T-helper 1 cell treated with Interleukin-12 subunit alpha and Interleukin-12 subunit beta and Interleukin-4 antibody, amounts not matched to agents 30 μg/mL and 1 μg/mL, for 36 hours (primary cell): ENCODE measurements at regions not wholly inside any gene's neighbourhood (a gene's known extent, or its start where the extent isn't known, plus 50 kb on each side); places are given as distances from the start of the nearest gene placed in this dataset.
"Not testable (repeated sequence)": the region's sequence is repeated elsewhere in the genome, so short reads cannot be mapped to it uniquely, and the experiment has no call there.

Experiments
- H3K27ac Mint-ChIP-seq: one replicate; pipeline ENCODE4 v1.8.0; 2021; ENCODE audit warnings: mild to moderate bottlenecking, mixed read lengths
- H3K27me3 Mint-ChIP-seq: one replicate; pipeline ENCODE4 v1.8.0; 2021; ENCODE audit warnings: low read depth, mixed read lengths
- H3K36me3 Mint-ChIP-seq: one replicate; pipeline ENCODE4 v1.8.0; 2021; ENCODE audit warnings: low read depth, mixed read lengths
- H3K4me1 Mint-ChIP-seq: one replicate; pipeline ENCODE4 v1.8.0; 2021; ENCODE audit warnings: low read depth, mixed read lengths
- H3K4me3 Mint-ChIP-seq: one replicate; pipeline ENCODE4 v1.8.0; 2021; ENCODE audit warnings: mild to moderate bottlenecking, moderate library complexity, mixed read lengths
- H3K9me3 Mint-ChIP-seq: one replicate; pipeline ENCODE4 v1.8.0; 2021; ENCODE audit warnings: mixed read lengths

DNA sequence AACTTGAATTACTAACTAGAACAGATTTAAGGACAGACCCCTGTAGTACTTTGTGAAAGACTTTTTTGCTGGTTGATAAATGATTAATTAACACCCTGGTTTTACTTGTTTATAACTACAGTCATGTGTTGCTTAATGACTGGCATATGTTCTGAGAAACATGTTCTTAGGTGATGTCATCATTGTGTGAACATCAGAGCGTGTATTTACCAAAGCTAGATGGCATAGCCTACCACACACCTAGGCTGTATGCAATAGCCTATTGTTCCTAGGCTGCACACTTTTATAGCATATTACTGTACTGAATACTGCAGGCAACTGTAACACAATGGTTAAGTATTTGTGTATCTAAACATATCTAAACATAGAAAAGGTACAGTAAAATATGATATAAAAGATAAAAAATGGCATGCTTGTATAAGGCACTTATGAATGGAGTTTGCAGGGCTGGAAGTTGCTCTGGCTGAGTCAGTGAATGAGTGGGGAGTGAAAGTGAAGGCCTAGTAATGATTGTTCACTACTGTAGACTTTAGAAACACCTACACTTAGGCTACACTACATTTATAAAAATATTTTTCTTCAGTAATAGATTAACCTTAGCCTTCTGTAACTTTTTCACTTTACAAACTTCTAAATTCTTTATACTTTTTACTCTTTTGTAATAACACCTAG, 260.3 kb downstream of the KCNRG start:
- Mint-ChIP-seq H3K36me3 (no peaks in the 10 kb centered on the region), H3K27ac (no peak overlapping the region), H3K9me3 (peaks cover 3% of the 10 kb centered on the region), H3K4me1 (no peaks in the 10 kb centered on the region), H3K27me3 (peaks cover 36% of the 10 kb centered on the region), H3K4me3 (no peak overlapping the region)

DNA sequence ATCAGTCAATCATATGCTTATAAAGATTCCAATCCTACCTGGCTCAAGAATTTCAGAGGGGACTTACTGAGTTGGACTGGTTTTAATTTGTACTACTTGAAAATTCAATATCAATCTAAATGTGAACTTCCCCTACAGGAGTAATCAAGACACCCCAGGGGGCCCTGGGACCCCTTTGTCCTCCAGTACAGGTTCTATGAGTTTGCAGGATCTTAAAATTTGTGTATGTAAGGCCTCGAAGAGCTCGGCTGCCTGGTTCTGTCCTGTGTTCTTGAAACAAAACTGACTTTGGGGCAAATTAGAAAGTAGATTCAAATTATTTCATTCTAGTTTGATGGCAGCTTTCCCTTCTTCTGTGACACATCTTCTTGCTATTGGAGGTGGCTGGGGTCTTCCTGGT, 261.3 kb downstream of the KCNRG start:
- Mint-ChIP-seq H3K4me1 (no peaks in the 10 kb centered on the region), H3K36me3 (no peaks in the 10 kb centered on the region), H3K4me3 (no peak overlapping the region), H3K27me3 (peaks cover 35% of the 10 kb centered on the region), H3K27ac (no peak overlapping the region), H3K9me3 (peaks cover 3% of the 10 kb centered on the region)

DNA sequence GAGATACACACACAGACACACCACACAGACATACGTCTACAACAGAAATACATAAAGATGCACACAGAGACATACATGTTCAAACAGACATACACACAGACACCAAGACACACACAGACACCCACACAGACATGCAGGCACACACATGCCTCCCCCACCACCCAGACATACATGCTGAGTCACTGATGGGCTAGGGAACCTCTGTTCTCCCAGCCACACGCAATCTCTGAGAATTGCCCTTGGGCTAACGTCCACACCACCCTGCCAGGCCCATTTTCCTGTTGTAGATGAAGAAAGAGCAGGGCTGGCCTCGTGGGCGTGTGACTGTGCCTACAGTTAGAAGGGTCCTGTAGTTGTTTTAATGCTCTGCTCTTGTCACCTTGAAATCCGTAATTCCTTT, 261.9 kb downstream of the KCNRG start:
- Mint-ChIP-seq H3K4me3 (no peak overlapping the region), H3K27ac (no peak overlapping the region)

DNA sequence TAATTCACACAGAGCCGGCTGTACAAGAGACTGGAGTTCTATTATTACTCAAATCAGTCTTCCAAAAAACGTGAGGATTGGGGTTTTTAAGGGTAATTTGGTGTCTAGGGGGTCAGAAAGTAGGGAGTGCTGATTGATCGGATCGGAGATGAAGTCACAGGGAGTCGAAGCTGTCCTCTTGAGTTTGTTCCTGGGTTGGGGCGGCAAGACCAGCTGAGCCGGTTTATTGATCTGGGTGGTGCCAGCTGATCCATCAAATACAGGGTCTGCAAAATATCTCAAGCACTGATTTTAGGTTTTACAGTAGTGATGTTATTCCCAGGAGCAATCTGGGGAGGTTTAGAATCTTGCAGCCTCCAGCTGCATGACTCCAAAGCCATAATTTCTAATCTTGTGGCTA, 262.7 kb downstream of the KCNRG start:
- H3K4me1 Mint-ChIP-seq = no peaks in the 10 kb centered on the region
- H3K27me3 Mint-ChIP-seq = peaks cover 40% of the 10 kb centered on the region
- H3K4me3 Mint-ChIP-seq = no peak overlapping the region
- peaks cover 5% of the 10 kb centered on the region for H3K36me3 Mint-ChIP-seq
- H3K27ac Mint-ChIP-seq = no peak overlapping the region
- peaks cover 9% of the 10 kb centered on the region for H3K9me3 Mint-ChIP-seq

More for the DNA sequence above, 261.9 kb downstream of the KCNRG start:
- Mint-ChIP-seq H3K9me3 (peaks cover 5% of the 10 kb centered on the region), H3K27me3 (peaks cover 34% of the 10 kb centered on the region), H3K36me3 (peaks cover 2% of the 10 kb centered on the region), H3K4me1 (no peaks in the 10 kb centered on the region)

DNA sequence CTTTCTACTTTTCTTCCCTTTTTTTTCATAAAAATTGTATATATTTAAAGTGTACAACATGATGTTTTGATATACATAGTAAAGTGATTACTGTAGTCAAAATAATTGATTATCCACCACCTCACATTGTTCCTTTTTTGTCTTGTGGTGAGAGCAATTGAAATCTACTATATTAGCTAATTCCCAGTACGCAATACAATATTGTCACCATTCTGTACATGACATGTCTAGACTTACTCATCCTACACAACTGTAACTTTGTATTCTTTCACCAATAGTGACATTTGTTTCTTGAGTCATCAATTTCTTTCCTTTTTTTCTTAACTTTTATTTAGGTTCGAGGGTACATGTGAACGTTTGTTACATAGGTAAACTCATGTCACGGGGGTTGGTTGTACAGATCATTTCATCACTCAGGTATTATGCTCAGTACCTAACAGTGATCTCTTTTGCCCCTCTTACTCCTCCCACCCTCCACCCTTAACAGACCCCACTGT, 265.2 kb downstream of the KCNRG start:
- H3K36me3 Mint-ChIP-seq = peaks cover 8% of the 10 kb centered on the region
- no peak overlapping the region for H3K4me3 Mint-ChIP-seq
- peaks cover 44% of the 10 kb centered on the region for H3K27me3 Mint-ChIP-seq
- peaks cover 14% of the 10 kb centered on the region for H3K4me1 Mint-ChIP-seq
- no peak overlapping the region for H3K27ac Mint-ChIP-seq
- H3K9me3 Mint-ChIP-seq = peaks cover 9% of the 10 kb centered on the region

DNA sequence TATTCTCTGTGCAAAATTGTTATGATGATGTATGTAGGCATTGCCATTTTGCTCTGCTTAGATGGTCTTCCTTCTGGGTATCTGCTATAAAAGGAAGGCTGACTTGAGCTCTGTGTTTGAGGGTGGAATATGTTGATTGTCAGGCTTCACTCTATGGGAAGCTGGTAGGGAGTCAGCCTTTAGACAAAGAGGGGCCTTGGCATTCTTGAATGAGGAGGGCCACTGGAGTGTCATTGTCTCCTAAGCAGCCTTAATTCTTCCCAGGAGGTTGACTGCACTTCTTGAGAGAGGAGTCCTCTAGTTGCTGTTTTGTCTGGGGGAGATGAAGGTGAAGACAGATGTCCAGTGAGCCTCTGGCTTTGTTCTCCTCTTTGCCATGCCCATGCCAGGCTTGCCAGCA, 266.8 kb downstream of the KCNRG start:
- Mint-ChIP-seq H3K4me1 (peaks cover 14% of the 10 kb centered on the region), H3K9me3 (peaks cover 9% of the 10 kb centered on the region), H3K36me3 (peaks cover 8% of the 10 kb centered on the region), H3K27ac (no peak overlapping the region), H3K4me3 (no peak overlapping the region), H3K27me3 (peaks cover 41% of the 10 kb centered on the region)

DNA sequence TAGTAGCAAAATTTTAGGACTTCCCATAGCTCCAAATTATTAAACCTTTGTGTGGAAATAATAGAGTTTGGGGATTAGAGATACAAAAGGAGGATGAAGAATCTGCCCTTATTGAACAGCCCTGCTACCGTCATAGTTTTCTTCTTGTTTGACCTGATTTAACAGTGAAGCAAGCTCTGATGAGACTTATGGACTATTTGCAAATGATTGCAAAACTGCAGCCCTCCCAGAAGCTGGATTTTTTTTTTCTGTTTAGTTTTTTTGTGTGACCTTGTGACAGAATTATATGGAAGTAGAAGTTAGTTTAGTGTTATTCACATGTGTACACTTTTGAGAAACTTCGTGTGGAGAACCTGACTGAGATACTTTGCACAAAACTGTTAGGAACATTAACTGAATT, 267.8 kb downstream of the KCNRG start:
- Mint-ChIP-seq H3K27me3 (peaks cover 31% of the 10 kb centered on the region), H3K36me3 (peaks cover 8% of the 10 kb centered on the region), H3K27ac (no peak overlapping the region), H3K9me3 (peaks cover 9% of the 10 kb centered on the region), H3K4me3 (no peak overlapping the region), H3K4me1 (peaks cover 14% of the 10 kb centered on the region)

DNA sequence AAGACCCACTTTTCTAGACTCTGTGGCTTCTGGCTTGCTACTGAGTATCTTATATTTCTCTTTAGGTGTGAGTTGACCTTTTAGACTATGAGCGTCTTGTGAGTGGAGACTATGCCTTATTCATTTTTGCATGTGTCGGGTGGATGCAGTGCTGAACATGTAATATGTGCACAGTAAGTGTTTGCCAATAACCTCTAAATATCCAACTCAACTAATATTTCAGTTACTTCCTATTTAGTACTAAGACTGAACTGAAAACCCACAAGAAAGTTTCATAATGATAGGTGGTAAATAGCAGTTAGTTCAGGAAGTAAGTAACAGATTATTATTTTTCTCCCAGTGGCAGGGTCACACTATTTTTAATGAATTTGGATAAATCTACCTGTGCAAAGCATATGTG, 269.3 kb downstream of the KCNRG start:
- Mint-ChIP-seq H3K27me3 (peaks cover 40% of the 10 kb centered on the region), H3K4me3 (no peak overlapping the region), H3K36me3 (peaks cover 8% of the 10 kb centered on the region), H3K4me1 (peaks cover 14% of the 10 kb centered on the region), H3K27ac (no peak overlapping the region), H3K9me3 (peaks cover 9% of the 10 kb centered on the region)

DNA sequence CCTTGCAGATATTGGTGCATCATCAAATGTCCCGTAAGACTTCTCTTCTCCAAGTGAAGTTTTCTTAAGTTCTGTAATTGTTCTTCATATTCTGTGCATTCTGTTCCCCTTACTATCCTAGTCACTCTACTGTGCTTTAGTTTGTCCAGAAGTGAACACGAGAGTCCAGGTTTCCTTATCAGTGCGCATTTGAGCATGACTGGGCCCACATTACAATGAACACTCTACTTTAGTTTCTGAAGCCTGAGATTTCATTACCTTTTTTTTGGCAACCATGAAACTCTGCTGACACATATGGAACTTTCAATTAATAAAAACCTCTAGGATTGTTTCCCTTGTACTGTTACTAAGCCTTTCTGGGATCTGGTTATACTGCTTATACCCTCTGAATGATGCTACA, 270.0 kb downstream of the KCNRG start:
- Mint-ChIP-seq H3K36me3 (peaks cover 8% of the 10 kb centered on the region), H3K27ac (no peak overlapping the region), H3K27me3 (peaks cover 36% of the 10 kb centered on the region), H3K4me3 (no peak overlapping the region), H3K4me1 (peaks cover 14% of the 10 kb centered on the region), H3K9me3 (peaks cover 9% of the 10 kb centered on the region)

DNA sequence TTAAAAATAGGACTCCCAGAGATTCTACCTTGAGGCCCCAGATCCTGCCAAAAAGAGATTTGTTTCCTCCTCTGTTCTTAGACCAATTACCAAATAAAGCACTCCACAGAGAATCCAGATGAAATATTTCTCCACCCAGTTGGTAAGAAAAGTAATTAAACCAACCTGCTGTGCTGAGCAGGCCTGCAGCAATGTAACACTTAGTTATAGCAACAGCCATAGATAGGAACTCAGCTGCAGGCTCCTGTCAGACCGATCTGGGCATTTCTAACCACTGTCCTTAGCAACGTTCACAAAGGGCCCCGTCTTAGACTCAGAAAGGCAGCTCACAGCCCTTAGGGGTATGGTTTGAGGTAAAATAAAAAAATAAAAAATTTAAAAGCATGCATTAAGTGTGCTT, 271.1 kb downstream of the KCNRG start:
- H3K27ac Mint-ChIP-seq = no peak overlapping the region
- peaks cover 9% of the 10 kb centered on the region for H3K9me3 Mint-ChIP-seq
- H3K27me3 Mint-ChIP-seq = peaks cover 34% of the 10 kb centered on the region
- no peak overlapping the region for H3K4me3 Mint-ChIP-seq
- H3K36me3 Mint-ChIP-seq = peaks cover 8% of the 10 kb centered on the region
- peaks cover 14% of the 10 kb centered on the region for H3K4me1 Mint-ChIP-seq

DNA sequence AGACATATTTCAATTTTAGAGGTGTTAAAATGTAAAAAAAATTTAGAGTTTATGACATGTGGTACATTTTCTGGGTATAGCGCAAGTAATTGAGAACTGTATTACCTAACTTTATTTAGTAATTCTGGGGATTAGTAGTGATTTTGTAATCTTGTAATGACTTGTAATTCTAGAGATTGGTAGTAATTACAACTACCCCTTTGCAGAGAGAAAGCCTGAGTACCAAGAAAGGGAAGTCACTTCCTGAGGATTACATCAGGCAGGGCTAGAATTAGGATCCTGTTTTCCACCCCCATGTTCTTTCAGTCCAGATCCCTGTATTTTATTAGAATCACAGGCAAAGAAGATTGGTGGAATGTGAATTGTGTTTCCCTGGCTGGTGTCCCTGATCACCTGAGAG, 274.9 kb downstream of the KCNRG start:
- no peaks in the 10 kb centered on the region for H3K36me3 Mint-ChIP-seq
- no peak overlapping the region for H3K4me3 Mint-ChIP-seq
- peaks cover 29% of the 10 kb centered on the region for H3K27me3 Mint-ChIP-seq
- H3K4me1 Mint-ChIP-seq = peaks cover 7% of the 10 kb centered on the region
- H3K27ac Mint-ChIP-seq = no peak overlapping the region
- H3K9me3 Mint-ChIP-seq = peaks cover 7% of the 10 kb centered on the region

DNA sequence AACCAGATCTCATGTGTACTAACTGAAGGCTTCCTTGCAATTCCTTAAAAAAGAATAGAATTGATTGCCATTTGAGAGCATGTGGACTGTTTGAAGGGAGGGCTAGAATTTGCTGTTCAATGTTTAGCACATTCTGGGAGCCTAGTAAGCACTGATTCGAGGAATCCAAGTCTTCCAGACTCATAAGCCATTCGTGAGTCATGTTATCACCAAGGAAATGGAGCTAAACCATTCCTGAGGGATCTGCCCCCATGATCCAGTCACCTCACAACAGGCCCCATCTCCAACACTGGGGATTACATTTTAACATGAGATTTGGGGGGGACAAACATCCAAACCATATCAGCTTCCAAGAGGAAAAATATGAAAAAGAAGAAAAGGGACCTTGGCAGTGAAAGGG, 276.4 kb downstream of the KCNRG start:
- Mint-ChIP-seq H3K27me3 (peaks cover 33% of the 10 kb centered on the region), H3K9me3 (peaks cover 7% of the 10 kb centered on the region), H3K27ac (no peak overlapping the region), H3K4me3 (no peak overlapping the region), H3K4me1 (peaks cover 3% of the 10 kb centered on the region), H3K36me3 (no peaks in the 10 kb centered on the region)

DNA sequence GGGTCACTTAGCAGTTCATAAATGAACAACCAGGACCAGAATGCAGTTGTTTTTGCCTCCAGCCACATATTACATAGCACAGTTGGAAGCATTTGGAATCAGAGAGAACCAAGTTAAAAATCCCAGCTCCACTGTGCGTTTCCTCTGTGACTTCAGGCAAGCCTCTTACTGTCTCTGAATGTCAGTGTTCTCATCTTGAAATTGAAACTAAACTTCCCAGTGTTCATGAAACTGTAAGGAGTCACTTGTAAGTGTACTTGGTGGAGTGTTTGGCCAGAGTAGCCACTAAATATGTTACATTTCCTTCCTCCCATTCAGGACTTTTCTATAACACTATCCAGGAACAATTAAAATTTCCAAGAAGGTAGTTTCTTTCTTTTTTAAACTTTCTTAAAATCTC, 276.8 kb downstream of the KCNRG start:
- peaks cover 3% of the 10 kb centered on the region for H3K4me1 Mint-ChIP-seq
- H3K9me3 Mint-ChIP-seq = peaks cover 7% of the 10 kb centered on the region
- peaks cover 36% of the 10 kb centered on the region for H3K27me3 Mint-ChIP-seq
- no peak overlapping the region for H3K4me3 Mint-ChIP-seq
- no peaks in the 10 kb centered on the region for H3K36me3 Mint-ChIP-seq
- no peak overlapping the region for H3K27ac Mint-ChIP-seq

DNA sequence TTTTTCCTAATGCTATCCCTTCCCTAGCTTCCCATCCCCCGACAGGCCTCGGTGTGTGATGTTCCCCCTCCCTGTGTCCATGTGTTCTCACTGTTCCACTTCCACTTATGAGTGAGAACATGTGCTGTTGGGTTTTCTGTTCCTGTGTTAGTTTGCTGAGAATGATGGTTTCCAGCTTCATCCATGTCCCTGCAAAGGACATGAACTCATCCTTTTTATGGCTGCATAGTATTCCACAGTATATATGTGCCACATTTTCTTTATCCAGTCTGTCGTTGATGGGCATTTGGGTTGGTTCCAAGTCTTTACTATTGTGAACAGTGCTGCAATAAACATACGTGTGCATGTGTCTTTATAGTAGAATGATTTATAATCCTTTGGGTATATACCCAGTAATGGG, 279.2 kb downstream of the KCNRG start:
- H3K9me3 Mint-ChIP-seq, H3K4me3 Mint-ChIP-seq, H3K4me1 Mint-ChIP-seq, H3K36me3 Mint-ChIP-seq, H3K27ac Mint-ChIP-seq: not testable (repeated sequence)
- peaks cover 48% of the 10 kb centered on the region for H3K27me3 Mint-ChIP-seq

DNA sequence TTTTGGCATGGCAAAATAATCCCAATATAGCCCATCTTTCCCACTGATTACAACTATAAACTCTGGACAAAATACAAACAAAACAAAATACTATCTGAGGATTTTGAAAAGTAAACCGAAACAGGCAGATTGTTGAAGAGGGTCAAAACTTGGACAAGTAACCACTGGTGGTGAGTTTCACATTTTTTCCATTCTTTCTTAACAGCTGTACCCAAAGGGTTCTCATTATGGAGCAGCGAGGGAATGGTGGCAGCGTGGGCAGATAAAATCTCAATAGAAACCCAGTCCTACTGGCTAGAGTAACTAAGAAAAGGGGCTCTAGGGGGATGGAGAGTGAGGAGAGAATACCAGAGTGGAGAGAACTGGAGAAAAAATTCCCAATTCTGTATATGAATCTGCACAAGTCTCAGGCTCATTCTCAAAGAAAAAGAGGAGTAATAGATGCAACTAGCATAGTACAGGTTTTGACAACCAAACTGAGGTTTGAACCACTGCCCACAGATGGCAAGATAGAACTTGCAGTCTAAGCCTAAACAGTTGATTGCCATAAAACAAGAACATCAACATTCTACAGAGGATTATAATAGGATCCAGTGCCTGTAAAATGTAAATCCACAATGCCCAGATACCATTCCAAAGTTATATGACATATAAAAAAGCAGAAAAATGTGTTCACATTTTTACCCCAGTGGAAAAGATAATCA, 284.5 kb downstream of the KCNRG start:
- H3K27ac Mint-ChIP-seq = no peak overlapping the region
- H3K4me1 Mint-ChIP-seq = peaks cover 3% of the 10 kb centered on the region
- H3K4me3 Mint-ChIP-seq = no peak overlapping the region
- no peaks in the 10 kb centered on the region for H3K9me3 Mint-ChIP-seq
- peaks cover 55% of the 10 kb centered on the region for H3K27me3 Mint-ChIP-seq
- H3K36me3 Mint-ChIP-seq = peaks cover 4% of the 10 kb centered on the region
